Gastroesophageal sphincter (tissue), 3 donors: ENCODE measurements at regions not wholly inside any gene's neighbourhood (a gene's known extent, or its start where the extent isn't known, plus 50 kb on each side); places are given as distances from the start of the nearest gene placed in this dataset.

Experiments used
- POLR2A ChIP-seq, 2 donors: fragments of 450-650 bp; IDR thresholded peaks; one replicate each; pipeline ENCODE4 v1.6.1; 2017; ENCODE audit warnings: antibody characterized with exemption in 2 of 2, mild to moderate bottlenecking in 2 of 2, moderate library complexity in 1 of 2
- POLR2AphosphoS5 ChIP-seq: sonication (generic); formaldehyde crosslinking; IDR thresholded peaks from one replicate; pipeline ENCODE4 v1.6.1; 2017; ENCODE audit warnings: antibody characterized with exemption
- TF ChIP-seq, protein P1 (sequence below), 4 experiments: fragments of 200-600 bp in 2 of 4; fragments of 450-650 bp in 2 of 4; sonication (generic) in 1 of 4; IDR thresholded peaks; one replicate each; pipeline ENCODE4 v1.5.1; 2017 to 2019; ENCODE audit warnings: antibody characterized with exemption in 4 of 4, mild to moderate bottlenecking in 2 of 4, moderate library complexity in 2 of 4

GRCh38 chr2:217242947-217243346, 383.1 kb upstream of the TNP1 start:
- TF ChIP-seq POLR2A (IDR thresholded peaks at IDR 0.05) (no peak), POLR2AphosphoS5 (no peak)
- TF ChIP-seq, protein P1, sequence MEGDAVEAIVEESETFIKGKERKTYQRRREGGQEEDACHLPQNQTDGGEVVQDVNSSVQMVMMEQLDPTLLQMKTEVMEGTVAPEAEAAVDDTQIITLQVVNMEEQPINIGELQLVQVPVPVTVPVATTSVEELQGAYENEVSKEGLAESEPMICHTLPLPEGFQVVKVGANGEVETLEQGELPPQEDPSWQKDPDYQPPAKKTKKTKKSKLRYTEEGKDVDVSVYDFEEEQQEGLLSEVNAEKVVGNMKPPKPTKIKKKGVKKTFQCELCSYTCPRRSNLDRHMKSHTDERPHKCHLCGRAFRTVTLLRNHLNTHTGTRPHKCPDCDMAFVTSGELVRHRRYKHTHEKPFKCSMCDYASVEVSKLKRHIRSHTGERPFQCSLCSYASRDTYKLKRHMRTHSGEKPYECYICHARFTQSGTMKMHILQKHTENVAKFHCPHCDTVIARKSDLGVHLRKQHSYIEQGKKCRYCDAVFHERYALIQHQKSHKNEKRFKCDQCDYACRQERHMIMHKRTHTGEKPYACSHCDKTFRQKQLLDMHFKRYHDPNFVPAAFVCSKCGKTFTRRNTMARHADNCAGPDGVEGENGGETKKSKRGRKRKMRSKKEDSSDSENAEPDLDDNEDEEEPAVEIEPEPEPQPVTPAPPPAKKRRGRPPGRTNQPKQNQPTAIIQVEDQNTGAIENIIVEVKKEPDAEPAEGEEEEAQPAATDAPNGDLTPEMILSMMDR (IDR thresholded peaks at IDR 0.05): no peak
